Endothelial cell (in vitro differentiated cells): ENCODE measurements at regions not wholly inside any gene's neighbourhood (a gene's known extent, or its start where the extent isn't known, plus 50 kb on each side); places are given as distances from the start of the nearest gene placed in this dataset.

Experiments used
- DNase-seq: peaks from one replicate; pipeline ENCODE4 v3.0.0; 2021; ENCODE audit warnings: low spot score
- H3K27ac Mint-ChIP-seq: one replicate; pipeline ENCODE4 v1.8.0; 2021; ENCODE audit warnings: mixed read lengths, inconsistent platforms; ENCODE audit not compliant: unreplicated experiment
- H3K27me3 Mint-ChIP-seq: one replicate; pipeline ENCODE4 v1.8.0; 2021; ENCODE audit warnings: mild to moderate bottlenecking, moderate library complexity, mixed read lengths, inconsistent platforms; ENCODE audit not compliant: unreplicated experiment
- H3K36me3 Mint-ChIP-seq: one replicate; pipeline ENCODE4 v1.8.0; 2021; ENCODE audit warnings: mild to moderate bottlenecking, low read depth, mixed read lengths, inconsistent platforms; ENCODE audit not compliant: unreplicated experiment
- H3K4me1 Mint-ChIP-seq: one replicate; pipeline ENCODE4 v1.8.0; 2021; ENCODE audit warnings: mild to moderate bottlenecking, mixed read lengths, inconsistent platforms; ENCODE audit not compliant: unreplicated experiment
- H3K4me3 Mint-ChIP-seq: one replicate; pipeline ENCODE4 v1.8.0; 2021; ENCODE audit warnings: mild to moderate bottlenecking, mixed read lengths, inconsistent platforms; ENCODE audit not compliant: unreplicated experiment
- H3K9me3 Mint-ChIP-seq: one replicate; pipeline ENCODE4 v1.8.0; 2021; ENCODE audit warnings: mixed read lengths, inconsistent platforms; ENCODE audit not compliant: unreplicated experiment
- CTCF ChIP-seq: fragments of 200-600 bp; sonication (generic); IDR thresholded peaks from one replicate; pipeline ENCODE4 v1.5.0; 2021; ENCODE audit warnings: antibody characterized with exemption; ENCODE audit not compliant: unreplicated experiment

GRCh38 chr12:47553266-47553665 is 152.6 kb downstream of the RPAP3 start:
- no peak for TF ChIP-seq CTCF
- Mint-ChIP-seq H3K27me3 (no peaks in the 10 kb centered on the region), H3K4me1 (no peaks in the 10 kb centered on the region), H3K4me3 (no peak overlapping the region), H3K27ac (no peak overlapping the region), H3K36me3 (no peaks in the 10 kb centered on the region), H3K9me3 (peaks cover 5% of the 10 kb centered on the region)
- no peak for DNase-seq

GRCh38 chr12:47551426-47551851 is 154.4 kb downstream of the RPAP3 start:
- Mint-ChIP-seq H3K4me1 (no peaks in the 10 kb centered on the region), H3K27ac (no peak overlapping the region), H3K36me3 (no peaks in the 10 kb centered on the region), H3K9me3 (peaks cover 5% of the 10 kb centered on the region), H3K27me3 (no peaks in the 10 kb centered on the region), H3K4me3 (no peak overlapping the region)
- no peak for TF ChIP-seq CTCF
- no peak for DNase-seq

GRCh38 chr12:47549258-47549657 is 156.6 kb downstream of the RPAP3 start:
- no peak for DNase-seq
- H3K36me3 Mint-ChIP-seq, result no peaks in the 10 kb centered on the region
- H3K27me3 Mint-ChIP-seq, result no peaks in the 10 kb centered on the region
- TF ChIP-seq CTCF, result no peak
- H3K4me1 Mint-ChIP-seq, result no peaks in the 10 kb centered on the region
- H3K4me3 Mint-ChIP-seq, result no peak overlapping the region
- peaks cover 5% of the 10 kb centered on the region for H3K9me3 Mint-ChIP-seq
- H3K27ac Mint-ChIP-seq, result no peak overlapping the region

- DNase-seq, result no peak
- Mint-ChIP-seq H3K27ac (no peak overlapping the region), H3K9me3 (peaks cover 5% of the 10 kb centered on the region), H3K27me3 (no peaks in the 10 kb centered on the region), H3K4me3 (no peak overlapping the region), H3K36me3 (no peaks in the 10 kb centered on the region), H3K4me1 (no peaks in the 10 kb centered on the region)
- no peak for TF ChIP-seq CTCF
Observed at GRCh38 chr12:47548401-47548800, 157.4 kb downstream of the RPAP3 start.

- H3K4me3 Mint-ChIP-seq, result no peak overlapping the region
- H3K9me3 Mint-ChIP-seq, result no peaks in the 10 kb centered on the region
- no peak overlapping the region for H3K27ac Mint-ChIP-seq
- no peaks in the 10 kb centered on the region for H3K27me3 Mint-ChIP-seq
- TF ChIP-seq CTCF, result no peak
- no peaks in the 10 kb centered on the region for H3K36me3 Mint-ChIP-seq
- DNase-seq, result peak; percentile 11
- H3K4me1 Mint-ChIP-seq, result no peaks in the 10 kb centered on the region
Observed at GRCh38 chr12:47547077-47547476, 158.8 kb downstream of the RPAP3 start.
